ENCODE measurements at regions not wholly inside any gene's neighbourhood (a gene's known extent, or its start where the extent isn't known, plus 50 kb on each side); places are given as distances from the start of the nearest gene placed in this dataset.

GRCh38 chr4:156523492-156523891 is 448.1 kb downstream of the PDGFC start:
- CTCF ChIA-PET = no interaction called here
- 92% methylated on average over 2 of the region's 3 CpGs for WGBS (ENCODE audit: insufficient coverage)
- DNase-seq = no peak
- Histone ChIP-seq H3K27ac (ENCODE audit: insufficient read depth in 1 of 2, low read depth in 1 of 2, low read length in 2 of 2, poor library complexity in 1 of 2, severe bottlenecking in 2 of 2) (no peak overlapping the region), H3K36me3 (ENCODE audit: control insufficient read depth in 4 of 4, insufficient read depth in 4 of 4, low read length in 3 of 4) (no peaks in the 10 kb centered on the region), H3K4me1 (ENCODE audit: control extremely low read depth in 1 of 4, control insufficient read depth in 4 of 4, insufficient read depth in 4 of 4, low read length in 3 of 4) (peaks cover 0 to 3% (median 0%) of the 10 kb centered on the region in 4 experiments), H3K4me3 (ENCODE audit: control insufficient read depth in 1 of 7, extremely low read depth in 1 of 7, insufficient read depth in 4 of 7, low read depth in 2 of 7, low read length in 6 of 7) (no peak overlapping the region), H3K27me3 (replicated peaks in 2 of 5; ENCODE audit: control insufficient read depth in 4 of 5, insufficient read depth in 5 of 5, low read length in 4 of 5) (no peaks in the 10 kb centered on the region), H3K9me3 (ENCODE audit: control extremely low read depth in 1 of 5, control insufficient read depth in 4 of 5, insufficient read depth in 2 of 5, low read depth in 1 of 5, low read length in 4 of 5) (no peaks in the 10 kb centered on the region)
- POLR2A ChIA-PET = no interaction called here

- Histone ChIP-seq H3K9me3 (ENCODE audit: control extremely low read depth in 1 of 5, control insufficient read depth in 4 of 5, insufficient read depth in 2 of 5, low read depth in 1 of 5, low read length in 4 of 5) (no peaks in the 10 kb centered on the region), H3K27me3 (replicated peaks in 2 of 5; ENCODE audit: control insufficient read depth in 4 of 5, insufficient read depth in 5 of 5, low read length in 4 of 5) (no peaks in the 10 kb centered on the region), H3K27ac (ENCODE audit: insufficient read depth in 1 of 2, low read depth in 1 of 2, low read length in 2 of 2, poor library complexity in 1 of 2, severe bottlenecking in 2 of 2) (no peak overlapping the region), H3K4me3 (ENCODE audit: control insufficient read depth in 1 of 7, extremely low read depth in 1 of 7, insufficient read depth in 4 of 7, low read depth in 2 of 7, low read length in 6 of 7) (no peak overlapping the region), H3K36me3 (ENCODE audit: control insufficient read depth in 4 of 4, insufficient read depth in 4 of 4, low read length in 3 of 4) (no peaks in the 10 kb centered on the region), H3K4me1 (ENCODE audit: control extremely low read depth in 1 of 4, control insufficient read depth in 4 of 4, insufficient read depth in 4 of 4, low read length in 3 of 4) (no peaks in the 10 kb centered on the region)
- ChIA-PET CTCF (no interaction called here), POLR2A (no interaction called here)
- WGBS (ENCODE audit: insufficient coverage) = 88% methylated on average over 1 of the region's 3 CpGs
- DNase-seq = no peak
These were observed 450.0 kb downstream of the PDGFC start for GRCh38 chr4:156521631-156522030.

DNA sequence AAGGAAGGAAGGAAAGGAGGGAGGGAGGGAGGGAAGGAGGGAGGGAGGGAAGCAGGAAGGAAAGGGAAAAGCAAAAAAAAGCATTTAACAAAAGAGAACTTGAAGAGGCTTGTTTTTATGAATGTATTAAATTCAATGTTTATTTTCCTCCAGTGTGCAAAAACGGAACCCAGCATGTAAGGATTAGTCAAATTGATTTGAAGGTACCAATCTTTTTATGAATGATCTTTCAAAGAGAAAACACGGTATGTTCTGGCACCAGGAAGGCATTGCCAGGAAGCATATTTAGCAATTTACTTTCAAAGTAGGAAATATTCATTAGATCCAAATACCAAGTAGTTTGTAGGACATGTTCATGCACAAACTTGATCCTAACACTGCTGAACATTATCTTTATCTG is 453.6 kb downstream of the PDGFC start:
- ChIA-PET CTCF (no interaction called here), POLR2A (no interaction called here)
- Histone ChIP-seq H3K36me3 (ENCODE audit: control insufficient read depth in 4 of 4, insufficient read depth in 4 of 4, low read length in 3 of 4) (no peaks in the 10 kb centered on the region), H3K4me3 (ENCODE audit: control insufficient read depth in 1 of 7, extremely low read depth in 1 of 7, insufficient read depth in 4 of 7, low read depth in 2 of 7, low read length in 6 of 7) (no peak overlapping the region), H3K27ac (ENCODE audit: insufficient read depth in 1 of 2, low read depth in 1 of 2, low read length in 2 of 2, poor library complexity in 1 of 2, severe bottlenecking in 2 of 2) (no peak overlapping the region), H3K9me3 (ENCODE audit: control extremely low read depth in 1 of 5, control insufficient read depth in 4 of 5, insufficient read depth in 2 of 5, low read depth in 1 of 5, low read length in 4 of 5) (no peaks in the 10 kb centered on the region), H3K4me1 (ENCODE audit: control extremely low read depth in 1 of 4, control insufficient read depth in 4 of 4, insufficient read depth in 4 of 4, low read length in 3 of 4) (peaks cover 0 to 3% (median 0%) of the 10 kb centered on the region in 4 experiments), H3K27me3 (replicated peaks in 2 of 5; ENCODE audit: control insufficient read depth in 4 of 5, insufficient read depth in 5 of 5, low read length in 4 of 5) (no peaks in the 10 kb centered on the region)
- WGBS (ENCODE audit: insufficient coverage) = 86% methylated on average over 1 of the region's 2 CpGs
- DNase-seq = no peak

DNA sequence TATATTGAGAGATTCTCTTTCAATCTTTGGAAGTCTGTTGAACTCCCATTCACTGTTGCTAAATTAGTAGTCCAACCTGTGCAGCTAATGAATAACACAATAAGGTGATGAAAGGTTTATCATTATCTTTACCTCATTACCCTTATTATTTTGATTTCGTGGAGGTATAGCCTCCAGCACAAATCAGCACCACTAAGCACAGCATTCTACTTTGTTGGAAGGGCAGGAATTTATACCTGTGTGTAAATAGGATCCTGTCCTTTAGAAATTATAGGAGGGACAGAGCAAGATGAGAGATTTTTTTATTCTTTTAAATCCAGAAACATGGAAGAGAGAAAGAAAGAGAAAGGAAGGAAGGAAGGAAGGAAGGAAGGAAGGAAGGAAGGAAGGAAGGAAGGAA is 454.1 kb downstream of the PDGFC start:
- no peaks in the 10 kb centered on the region for H3K36me3 ChIP-seq (ENCODE audit: control insufficient read depth in 4 of 4, insufficient read depth in 4 of 4, low read length in 3 of 4)
- ChIA-PET CTCF (no interaction called here), POLR2A (no interaction called here)
- no peaks in the 10 kb centered on the region for H3K27me3 ChIP-seq (replicated peaks in 2 of 5; ENCODE audit: control insufficient read depth in 4 of 5, insufficient read depth in 5 of 5, low read length in 4 of 5)
- H3K9me3 ChIP-seq (ENCODE audit: control extremely low read depth in 1 of 5, control insufficient read depth in 4 of 5, insufficient read depth in 2 of 5, low read depth in 1 of 5, low read length in 4 of 5) = no peaks in the 10 kb centered on the region
- no peak overlapping the region for H3K4me3 ChIP-seq (ENCODE audit: control insufficient read depth in 1 of 7, extremely low read depth in 1 of 7, insufficient read depth in 4 of 7, low read depth in 2 of 7, low read length in 6 of 7)
- no peak for DNase-seq
- H3K27ac ChIP-seq (ENCODE audit: insufficient read depth in 1 of 2, low read depth in 1 of 2, low read length in 2 of 2, poor library complexity in 1 of 2, severe bottlenecking in 2 of 2) = no peak overlapping the region
- no CpG with 5 or more reads among the region's 1 CpG for WGBS (ENCODE audit: insufficient coverage)
- H3K4me1 ChIP-seq (ENCODE audit: control extremely low read depth in 1 of 4, control insufficient read depth in 4 of 4, insufficient read depth in 4 of 4, low read length in 3 of 4) = peaks cover 0 to 3% (median 0%) of the 10 kb centered on the region in 4 experiments

GRCh38 chr4:156516698-156517097 is 454.9 kb downstream of the PDGFC start:
- WGBS (ENCODE audit: insufficient coverage) = no CpG with 5 or more reads among the region's 1 CpG
- no peak overlapping the region for H3K4me3 ChIP-seq (ENCODE audit: control insufficient read depth in 1 of 7, extremely low read depth in 1 of 7, insufficient read depth in 4 of 7, low read depth in 2 of 7, low read length in 6 of 7)
- H3K27ac ChIP-seq (ENCODE audit: insufficient read depth in 1 of 2, low read depth in 1 of 2, low read length in 2 of 2, poor library complexity in 1 of 2, severe bottlenecking in 2 of 2) = no peak overlapping the region
- DNase-seq = no peak
- no peaks in the 10 kb centered on the region for H3K9me3 ChIP-seq (ENCODE audit: control extremely low read depth in 1 of 5, control insufficient read depth in 4 of 5, insufficient read depth in 2 of 5, low read depth in 1 of 5, low read length in 4 of 5)
- ChIA-PET CTCF (no interaction called here), POLR2A (no interaction called here)
- H3K27me3 ChIP-seq (replicated peaks in 2 of 5; ENCODE audit: control insufficient read depth in 4 of 5, insufficient read depth in 5 of 5, low read length in 4 of 5) = no peaks in the 10 kb centered on the region
- no peaks in the 10 kb centered on the region for H3K36me3 ChIP-seq (ENCODE audit: control insufficient read depth in 4 of 4, insufficient read depth in 4 of 4, low read length in 3 of 4)
- peaks cover 0 to 3% (median 0%) of the 10 kb centered on the region in 4 experiments for H3K4me1 ChIP-seq (ENCODE audit: control extremely low read depth in 1 of 4, control insufficient read depth in 4 of 4, insufficient read depth in 4 of 4, low read length in 3 of 4)

DNA sequence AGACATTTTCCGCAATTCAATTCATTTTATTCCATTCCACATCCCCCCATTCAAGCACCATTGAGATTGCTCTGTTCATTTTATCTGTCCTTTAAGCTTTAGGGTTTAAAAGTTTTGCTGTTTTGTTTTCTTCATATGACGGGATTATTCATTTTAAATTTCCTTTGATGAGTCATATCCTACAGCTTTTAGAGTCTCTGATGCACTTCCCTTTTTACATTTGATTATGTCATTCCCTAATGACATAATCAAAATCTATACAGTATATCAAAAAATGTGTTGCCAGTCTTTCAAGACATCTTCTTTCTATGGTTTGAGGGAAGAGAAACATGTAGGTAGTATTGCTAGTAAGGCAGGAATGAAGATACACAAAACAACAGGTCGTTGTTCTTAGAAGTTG is 456.3 kb downstream of the PDGFC start:
- peaks cover 0 to 3% (median 0%) of the 10 kb centered on the region in 4 experiments for H3K4me1 ChIP-seq (ENCODE audit: control extremely low read depth in 1 of 4, control insufficient read depth in 4 of 4, insufficient read depth in 4 of 4, low read length in 3 of 4)
- CTCF ChIA-PET = no interaction called here
- H3K9me3 ChIP-seq (ENCODE audit: control extremely low read depth in 1 of 5, control insufficient read depth in 4 of 5, insufficient read depth in 2 of 5, low read depth in 1 of 5, low read length in 4 of 5) = no peaks in the 10 kb centered on the region
- DNase-seq = peak; percentile 18 to 66 (median 51)
- H3K36me3 ChIP-seq (ENCODE audit: control insufficient read depth in 4 of 4, insufficient read depth in 4 of 4, low read length in 3 of 4) = no peaks in the 10 kb centered on the region
- H3K4me3 ChIP-seq (ENCODE audit: control insufficient read depth in 1 of 7, extremely low read depth in 1 of 7, insufficient read depth in 4 of 7, low read depth in 2 of 7, low read length in 6 of 7) = no peak overlapping the region
- POLR2A ChIA-PET = no interaction called here
- no CpG with 5 or more reads among the region's 3 CpGs for WGBS (ENCODE audit: insufficient coverage)
- no peaks in the 10 kb centered on the region for H3K27me3 ChIP-seq (replicated peaks in 2 of 5; ENCODE audit: control insufficient read depth in 4 of 5, insufficient read depth in 5 of 5, low read length in 4 of 5)
- no peak overlapping the region for H3K27ac ChIP-seq (ENCODE audit: insufficient read depth in 1 of 2, low read depth in 1 of 2, low read length in 2 of 2, poor library complexity in 1 of 2, severe bottlenecking in 2 of 2)

GRCh38 chr4:156512622-156513021 is 459.0 kb downstream of the PDGFC start:
- Histone ChIP-seq H3K36me3 (ENCODE audit: control insufficient read depth in 4 of 4, insufficient read depth in 4 of 4, low read length in 3 of 4) (no peaks in the 10 kb centered on the region), H3K27ac (ENCODE audit: insufficient read depth in 1 of 2, low read depth in 1 of 2, low read length in 2 of 2, poor library complexity in 1 of 2, severe bottlenecking in 2 of 2) (no peak overlapping the region), H3K4me1 (ENCODE audit: control extremely low read depth in 1 of 4, control insufficient read depth in 4 of 4, insufficient read depth in 4 of 4, low read length in 3 of 4) (peaks cover 0 to 3% (median 0%) of the 10 kb centered on the region in 4 experiments), H3K9me3 (ENCODE audit: control extremely low read depth in 1 of 5, control insufficient read depth in 4 of 5, insufficient read depth in 2 of 5, low read depth in 1 of 5, low read length in 4 of 5) (no peaks in the 10 kb centered on the region), H3K4me3 (ENCODE audit: control insufficient read depth in 1 of 7, extremely low read depth in 1 of 7, insufficient read depth in 4 of 7, low read depth in 2 of 7, low read length in 6 of 7) (no peak overlapping the region), H3K27me3 (replicated peaks in 2 of 5; ENCODE audit: control insufficient read depth in 4 of 5, insufficient read depth in 5 of 5, low read length in 4 of 5) (no peaks in the 10 kb centered on the region)
- DNase-seq = no peak
- no CpG with 5 or more reads among the region's 2 CpGs for WGBS (ENCODE audit: insufficient coverage)
- ChIA-PET CTCF (no interaction called here), POLR2A (no interaction called here)
